GM23338 (cell line): ENCODE measurements at regions not wholly inside any gene's neighbourhood (a gene's known extent, or its start where the extent isn't known, plus 50 kb on each side); places are given as distances from the start of the nearest gene placed in this dataset.

Experiments
- CTCF ChIP-seq, 2 experiments: fragments of 200-600 bp in 1 of 2; sonication (generic) in 1 of 2; conservative IDR thresholded peaks; 2 replicates each; pipeline versions ENCODE4 v1.5.1 to v1.6.1; 2016 to 2017; ENCODE audit warnings: antibody characterized with exemption in 2 of 2, low read depth in 2 of 2, mild to moderate bottlenecking in 2 of 2, moderate library complexity in 1 of 2
- EZH2 ChIP-seq: fragments of 200-600 bp; sonication (generic); IDR thresholded peaks from one replicate; pipeline ENCODE4 v1.8.0; 2017; ENCODE audit warnings: antibody characterized with exemption, mild to moderate bottlenecking, low read depth; ENCODE audit not compliant: unreplicated experiment
- POLR2AphosphoS5 ChIP-seq: IDR thresholded peaks from 2 replicates; pipeline ENCODE4 v1.6.1; 2016; ENCODE audit warnings: antibody characterized with exemption, low read depth
- REST ChIP-seq: IDR thresholded peaks from one replicate; pipeline ENCODE4 v1.6.1; 2018; ENCODE audit warnings: antibody characterized with exemption; ENCODE audit not compliant: unreplicated experiment

GRCh38 chr6:86256615-86257187 is 614.0 kb upstream of the SYNCRIP start:
- TF ChIP-seq POLR2AphosphoS5 (no peak), CTCF (conservative IDR thresholded peaks at IDR 0.05; ENCODE audit: low read depth in 2 of 2) (no peak), REST (no peak), EZH2 (no peak)
